Caco-2 (cell line): ENCODE measurements at regions not wholly inside any gene's neighbourhood (a gene's known extent, or its start where the extent isn't known, plus 50 kb on each side); places are given as distances from the start of the nearest gene placed in this dataset.

Experiments
- BruUV-seq: library from RNA; stranded (reverse); fragments of 400-500 nt; replicated peaks from 2 replicates; lab custom pipeline; 2021; lab: Mats Ljungman, UMichigan
- CTCF ChIA-PET: fragments of 300-600 bp; sonication (Branson Sonifier 250); formaldehyde crosslinking; loops from one replicate; lab custom pipeline; 2022; ENCODE audit warnings: antibody characterized with exemption; lab: Charles Lee
- POLR2A ChIA-PET: fragments of 300-600 bp; sonication (Branson Sonifier 250); formaldehyde crosslinking; loops from one replicate; lab custom pipeline; 2022; ENCODE audit warnings: antibody characterized with exemption; lab: Charles Lee
- DNase-seq, 2 experiments: peaks; one replicate each; pipeline versions ENCODE4 v3.0.0 to v3.0.0-alpha.2; 2020 to 2022
- H3K27me3 ChIP-seq: replicated peaks from 2 replicates; pipeline ENCODE4 v1.6.0; 2011; ENCODE audit warnings: low read length; ENCODE audit not compliant: control insufficient read depth, insufficient read depth
- H3K36me3 ChIP-seq: 2 replicates; pipeline ENCODE4 v1.5.1; 2011; ENCODE audit warnings: low read length; ENCODE audit not compliant: control insufficient read depth, insufficient read depth
- H3K4me1 ChIP-seq: fragments of 250-450 bp; sonication (Bioruptor Pico); 2 replicates; pipeline ENCODE4 v1.5.1; 2020; ENCODE audit warnings: mild to moderate bottlenecking
- H3K4me3 ChIP-seq: 2 replicates; pipeline ENCODE4 v1.5.1; 2011; ENCODE audit warnings: low read depth, mild to moderate bottlenecking, control low read depth, low read length
- H3K9me3 ChIP-seq: fragments of 250-450 bp; sonication (Bioruptor Pico); 2 replicates; pipeline ENCODE4 v1.5.1; 2020; ENCODE audit warnings: mild to moderate bottlenecking, moderate library complexity
- H3K27ac Mint-ChIP-seq: one replicate; pipeline ENCODE4 v1.8.0; 2022; ENCODE audit warnings: mixed read lengths; ENCODE audit not compliant: unreplicated experiment
- H3K27me3 Mint-ChIP-seq: one replicate; pipeline ENCODE4 v1.8.0; 2022; ENCODE audit warnings: mixed read lengths; ENCODE audit not compliant: insufficient read depth, unreplicated experiment
- H3K36me3 Mint-ChIP-seq: one replicate; pipeline ENCODE4 v1.8.0; 2022; ENCODE audit warnings: mild to moderate bottlenecking, mixed read lengths; ENCODE audit not compliant: insufficient read depth, unreplicated experiment
- H3K4me1 Mint-ChIP-seq: one replicate; pipeline ENCODE4 v1.8.0; 2022; ENCODE audit warnings: low read depth, mixed read lengths; ENCODE audit not compliant: unreplicated experiment
- H3K4me3 Mint-ChIP-seq: one replicate; pipeline ENCODE4 v1.8.0; 2022; ENCODE audit warnings: mild to moderate bottlenecking, moderate library complexity, mixed read lengths; ENCODE audit not compliant: unreplicated experiment
- H3K9me3 Mint-ChIP-seq: one replicate; pipeline ENCODE4 v1.8.0; 2022; ENCODE audit warnings: mixed read lengths; ENCODE audit not compliant: unreplicated experiment
- intact Hi-C: fragments of 100-400 bp; cut with micrococcal nuclease; formaldehyde crosslinking; loops from one replicate; pipeline ENCODE4 v1.10.0; 2022; ENCODE audit not compliant: unreplicated experiment
- TF ChIP-seq, protein P1 (sequence below), 2 experiments: fragments of 200-600 bp in 1 of 2; IDR thresholded peaks; 1 replicate in 1 of 2; 2 replicates in 1 of 2; pipeline versions ENCODE4 v1.5.1 to v1.8.0; 2011 to 2022; ENCODE audit warnings: antibody characterized with exemption in 1 of 2, control low read depth in 1 of 2, inconsistent platforms in 1 of 2, low read depth in 1 of 2, low read length in 1 of 2, mild to moderate bottlenecking in 1 of 2, moderate library complexity in 1 of 2; ENCODE audit not compliant: insufficient read depth in 1 of 2, severe bottlenecking in 1 of 2, unreplicated experiment in 1 of 2

DNA sequence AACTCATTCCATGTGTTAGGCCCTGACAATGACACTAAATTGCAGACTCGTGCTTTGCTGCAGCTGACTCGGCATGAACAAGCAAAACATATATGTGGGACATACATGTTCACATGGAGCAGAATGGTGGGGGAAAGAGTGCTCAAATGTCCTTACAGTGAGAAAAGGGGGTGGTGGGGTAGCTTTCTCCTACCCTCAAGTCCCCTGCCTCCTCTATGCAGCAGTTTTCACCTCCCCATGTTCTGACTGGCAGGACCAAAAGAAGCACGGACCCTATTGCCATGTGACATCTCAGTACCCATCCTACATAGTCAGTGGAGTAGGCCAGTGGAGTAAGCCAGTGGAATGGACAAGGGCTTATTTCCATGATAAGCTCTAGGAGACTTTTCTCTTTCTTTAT lies 259.3 kb downstream of the TTC32 start:
- ChIA-PET POLR2A (no interaction called here), CTCF (no interaction called here)
- H3K9me3 Mint-ChIP-seq = peaks cover 14% of the 10 kb centered on the region
- H3K36me3 ChIP-seq = no peaks in the 10 kb centered on the region
- BruUV-seq = no TSS peak
- H3K4me3 ChIP-seq = no peak overlapping the region
- H3K27ac Mint-ChIP-seq = no peak overlapping the region
- peaks cover 8% of the 10 kb centered on the region for H3K27me3 Mint-ChIP-seq
- H3K9me3 ChIP-seq = 0 out of 2 replicates have a peak, but pooled peaks cover 4% of the 10 kb centered on the region
- intact Hi-C loops = no loop called here
- H3K36me3 Mint-ChIP-seq = no peaks in the 10 kb centered on the region
- no peak for DNase-seq
- no peaks in the 10 kb centered on the region for H3K27me3 ChIP-seq
- no peak overlapping the region for H3K4me3 Mint-ChIP-seq
- no peaks in the 10 kb centered on the region for H3K4me1 ChIP-seq
- H3K4me1 Mint-ChIP-seq = peaks cover 11% of the 10 kb centered on the region
- TF ChIP-seq, protein P1, sequence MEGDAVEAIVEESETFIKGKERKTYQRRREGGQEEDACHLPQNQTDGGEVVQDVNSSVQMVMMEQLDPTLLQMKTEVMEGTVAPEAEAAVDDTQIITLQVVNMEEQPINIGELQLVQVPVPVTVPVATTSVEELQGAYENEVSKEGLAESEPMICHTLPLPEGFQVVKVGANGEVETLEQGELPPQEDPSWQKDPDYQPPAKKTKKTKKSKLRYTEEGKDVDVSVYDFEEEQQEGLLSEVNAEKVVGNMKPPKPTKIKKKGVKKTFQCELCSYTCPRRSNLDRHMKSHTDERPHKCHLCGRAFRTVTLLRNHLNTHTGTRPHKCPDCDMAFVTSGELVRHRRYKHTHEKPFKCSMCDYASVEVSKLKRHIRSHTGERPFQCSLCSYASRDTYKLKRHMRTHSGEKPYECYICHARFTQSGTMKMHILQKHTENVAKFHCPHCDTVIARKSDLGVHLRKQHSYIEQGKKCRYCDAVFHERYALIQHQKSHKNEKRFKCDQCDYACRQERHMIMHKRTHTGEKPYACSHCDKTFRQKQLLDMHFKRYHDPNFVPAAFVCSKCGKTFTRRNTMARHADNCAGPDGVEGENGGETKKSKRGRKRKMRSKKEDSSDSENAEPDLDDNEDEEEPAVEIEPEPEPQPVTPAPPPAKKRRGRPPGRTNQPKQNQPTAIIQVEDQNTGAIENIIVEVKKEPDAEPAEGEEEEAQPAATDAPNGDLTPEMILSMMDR (IDR thresholded peaks at IDR 0.05; ENCODE audit: insufficient read depth in 1 of 2, low read depth in 1 of 2, low read length in 1 of 2, severe bottlenecking in 1 of 2, unreplicated experiment in 1 of 2) = no peak

DNA sequence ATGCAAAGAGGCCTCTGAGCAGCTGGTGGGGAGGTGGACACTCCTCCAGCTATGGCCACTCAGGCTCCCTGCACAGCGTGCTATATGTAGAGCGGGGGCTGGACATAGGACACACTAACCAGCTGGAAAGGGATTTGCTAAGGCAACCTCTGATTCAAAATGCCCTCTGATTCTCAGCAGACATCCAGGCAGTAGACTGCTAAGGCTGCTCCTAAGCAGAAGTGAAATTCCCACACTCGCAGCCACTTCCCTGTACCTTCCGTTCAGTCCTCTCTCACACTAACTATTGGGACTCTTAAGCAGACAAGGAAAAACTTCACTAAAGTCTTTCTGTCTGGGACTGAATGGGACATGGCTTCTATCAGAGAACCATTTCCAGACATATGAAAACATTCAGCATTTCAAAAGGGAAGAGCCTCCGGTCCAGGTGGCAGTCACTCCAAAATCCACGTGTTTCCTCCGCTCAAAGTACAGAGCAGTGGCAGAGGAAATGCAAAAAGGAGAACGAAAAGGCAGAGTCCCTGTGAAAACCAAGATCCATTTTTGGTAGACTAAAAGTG lies 265.8 kb downstream of the TTC32 start:
- TF ChIP-seq, protein P1 (IDR thresholded peaks at IDR 0.05; ENCODE audit: insufficient read depth in 1 of 2, low read depth in 1 of 2, low read length in 1 of 2, severe bottlenecking in 1 of 2, unreplicated experiment in 1 of 2) = no peak
- H3K9me3 Mint-ChIP-seq = no peaks in the 10 kb centered on the region
- H3K4me1 Mint-ChIP-seq = no peaks in the 10 kb centered on the region
- intact Hi-C loops = no loop called here
- H3K27me3 ChIP-seq = no peaks in the 10 kb centered on the region
- no peak overlapping the region for H3K4me3 Mint-ChIP-seq
- no peak for DNase-seq
- ChIA-PET POLR2A (no interaction called here), CTCF (no interaction called here)
- H3K36me3 Mint-ChIP-seq = no peaks in the 10 kb centered on the region
- peaks cover 15% of the 10 kb centered on the region for H3K27me3 Mint-ChIP-seq
- no peak overlapping the region for H3K4me3 ChIP-seq
- H3K4me1 ChIP-seq = no peaks in the 10 kb centered on the region
- no peak overlapping the region for H3K27ac Mint-ChIP-seq
- H3K9me3 ChIP-seq = no peaks in the 10 kb centered on the region
- BruUV-seq = no TSS peak
- no peaks in the 10 kb centered on the region for H3K36me3 ChIP-seq

DNA sequence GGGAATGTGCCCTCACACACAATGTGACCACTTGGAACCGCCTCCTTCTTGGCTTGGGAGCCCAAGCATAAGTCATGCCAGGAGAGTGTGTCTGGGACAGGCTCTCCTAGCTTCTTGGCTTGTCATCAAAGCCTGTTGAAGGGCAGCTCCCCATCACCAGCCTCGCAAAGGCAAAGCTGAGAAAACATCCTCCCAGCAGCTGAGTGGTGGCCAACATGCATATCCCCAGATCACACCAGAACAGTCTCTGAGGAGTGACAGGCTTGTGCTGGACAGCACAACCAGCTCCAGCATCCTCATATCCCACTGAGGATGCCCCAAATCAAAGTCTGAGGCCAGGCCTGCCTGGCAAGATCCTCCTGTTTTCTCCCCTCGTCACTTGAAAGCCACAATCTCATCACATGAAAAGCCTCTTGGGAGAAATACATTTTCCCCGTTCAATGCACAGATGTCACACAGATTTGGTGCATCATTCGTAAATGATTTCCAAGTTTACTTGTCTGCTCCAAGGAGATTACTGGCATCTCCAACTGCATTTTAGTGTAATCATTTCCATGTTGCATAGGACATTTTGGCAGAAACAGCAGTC lies 269.3 kb downstream of the TTC32 start:
- ChIA-PET CTCF (no interaction called here), POLR2A (no interaction called here)
- Mint-ChIP-seq H3K36me3 (no peaks in the 10 kb centered on the region), H3K9me3 (no peaks in the 10 kb centered on the region), H3K4me1 (no peaks in the 10 kb centered on the region), H3K27ac (no peak overlapping the region), H3K27me3 (peaks cover 16% of the 10 kb centered on the region), H3K4me3 (no peak overlapping the region)
- DNase-seq = no peak
- no TSS peak for BruUV-seq
- Histone ChIP-seq H3K27me3 (no peaks in the 10 kb centered on the region), H3K36me3 (no peaks in the 10 kb centered on the region), H3K9me3 (peaks cover 3% of the 10 kb centered on the region; the same call in 1 of the 2 replicates), H3K4me3 (no peak overlapping the region), H3K4me1 (no peaks in the 10 kb centered on the region)
- intact Hi-C loops = no loop called here
- TF ChIP-seq, protein P1 (IDR thresholded peaks at IDR 0.05; ENCODE audit: insufficient read depth in 1 of 2, low read depth in 1 of 2, low read length in 1 of 2, severe bottlenecking in 1 of 2, unreplicated experiment in 1 of 2) = no peak
